ENCODE measurements at regions not wholly inside any gene's neighbourhood (a gene's known extent, or its start where the extent isn't known, plus 50 kb on each side); places are given as distances from the start of the nearest gene placed in this dataset.

- Histone ChIP-seq H3K27me3 (no peaks in the 10 kb centered on the region), H3K9me3 (no peaks in the 10 kb centered on the region), H3K36me3 (no peaks in the 10 kb centered on the region), H3K4me1 (no peaks in the 10 kb centered on the region), H3K27ac (no peak overlapping the region), H3K4me3 (no peak overlapping the region)
- ATAC-seq (no peak), DNase-seq (no peak)
- TF ChIP-seq CTCF (IDR thresholded peaks at IDR 0.05), result no peak
- intact Hi-C loops (cut with DNase I), result no loop called here
Observed at GRCh38 chr2:219844401-219845091, 217.1 kb downstream of the SLC4A3 start.

- no peak for ATAC-seq
- H3K27ac ChIP-seq, result no peak overlapping the region
- no peak for TF ChIP-seq CTCF (IDR thresholded peaks at IDR 0.05)
- no peaks in the 10 kb centered on the region for H3K36me3 ChIP-seq
- intact Hi-C loops (cut with DNase I), result no loop called here
- H3K4me1 ChIP-seq, result no peaks in the 10 kb centered on the region
- no peak for DNase-seq
- no peaks in the 10 kb centered on the region for H3K9me3 ChIP-seq
- H3K4me3 ChIP-seq, result no peak overlapping the region
- H3K27me3 ChIP-seq, result peaks cover 4% of the 10 kb centered on the region
Observed at GRCh38 chr2:219848882-219849281, 221.5 kb downstream of the SLC4A3 start.

GRCh38 chr2:219851169-219851568 is 223.7 kb downstream of the SLC4A3 start:
- Histone ChIP-seq H3K4me1 (no peaks in the 10 kb centered on the region), H3K9me3 (no peaks in the 10 kb centered on the region), H3K4me3 (no peak overlapping the region), H3K36me3 (no peaks in the 10 kb centered on the region), H3K27me3 (peaks cover 4% of the 10 kb centered on the region), H3K27ac (no peak overlapping the region)
- intact Hi-C loops (cut with DNase I), result no loop called here
- no peak for DNase-seq
- TF ChIP-seq CTCF (IDR thresholded peaks at IDR 0.05), result no peak
- ATAC-seq, result no peak

GRCh38 chr2:219851801-219852481 is 224.5 kb downstream of the SLC4A3 start:
- H3K9me3 ChIP-seq, result no peaks in the 10 kb centered on the region
- H3K4me1 ChIP-seq, result no peaks in the 10 kb centered on the region
- intact Hi-C loops (cut with DNase I), result no loop called here
- no peak for ATAC-seq
- peaks cover 4% of the 10 kb centered on the region for H3K27me3 ChIP-seq
- no peak for DNase-seq
- no peak overlapping the region for H3K4me3 ChIP-seq
- H3K27ac ChIP-seq, result no peak overlapping the region
- no peaks in the 10 kb centered on the region for H3K36me3 ChIP-seq
- no peak for TF ChIP-seq CTCF (IDR thresholded peaks at IDR 0.05)

GRCh38 chr2:219852626-219853025 is 225.2 kb downstream of the SLC4A3 start:
- DNase-seq (no peak), ATAC-seq (no peak)
- no peaks in the 10 kb centered on the region for H3K9me3 ChIP-seq

More at GRCh38 chr2:219852626-219853025, 225.2 kb downstream of the SLC4A3 start:
- H3K27me3 ChIP-seq, result peaks cover 4% of the 10 kb centered on the region
- H3K36me3 ChIP-seq, result no peaks in the 10 kb centered on the region
- no peak overlapping the region for H3K4me3 ChIP-seq
- H3K27ac ChIP-seq, result no peak overlapping the region
- intact Hi-C loops (cut with DNase I), result no loop called here
- TF ChIP-seq CTCF (IDR thresholded peaks at IDR 0.05), result no peak
- no peaks in the 10 kb centered on the region for H3K4me1 ChIP-seq

Data from upper lobe of right lung (tissue), 1 donor.